NB4 (cell line): ENCODE measurements at regions not wholly inside any gene's neighbourhood (a gene's known extent, or its start where the extent isn't known, plus 50 kb on each side); places are given as distances from the start of the nearest gene placed in this dataset.

ENCODE experiments used
- MYC ChIP-seq: IDR thresholded peaks from 2 replicates; pipeline ENCODE4 v1.6.1; 2011; ENCODE audit warnings: low read depth, low read length
- TF ChIP-seq, protein P1 (sequence below): IDR thresholded peaks from one replicate; pipeline ENCODE4 v1.5.1; 2012; ENCODE audit warnings: low read depth, low read length
- TF ChIP-seq, protein P2 (sequence below): IDR thresholded peaks from 2 replicates; pipeline ENCODE4 v1.6.1; 2011; ENCODE audit warnings: low read depth, low read length

DNA sequence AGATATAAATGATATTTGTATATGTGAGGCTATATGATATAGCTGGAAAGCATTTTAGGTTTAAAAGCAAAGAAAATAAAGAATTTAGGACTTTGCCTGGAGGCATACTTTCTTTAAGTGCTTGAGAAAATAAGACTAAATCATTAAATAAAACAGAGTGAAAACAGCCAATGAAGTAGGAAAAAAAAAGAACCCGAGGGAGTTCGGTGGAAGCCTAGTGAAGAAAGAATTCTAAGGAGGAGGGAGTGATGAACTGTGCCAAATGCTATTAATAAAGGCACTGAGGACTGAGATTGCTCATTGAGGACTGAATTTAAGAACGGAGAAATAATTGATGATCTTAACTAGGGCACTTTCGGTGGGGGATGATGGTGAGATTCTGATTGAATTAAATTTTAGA, 573.5 kb downstream of the DSC3 start:
- TF ChIP-seq, protein P1, sequence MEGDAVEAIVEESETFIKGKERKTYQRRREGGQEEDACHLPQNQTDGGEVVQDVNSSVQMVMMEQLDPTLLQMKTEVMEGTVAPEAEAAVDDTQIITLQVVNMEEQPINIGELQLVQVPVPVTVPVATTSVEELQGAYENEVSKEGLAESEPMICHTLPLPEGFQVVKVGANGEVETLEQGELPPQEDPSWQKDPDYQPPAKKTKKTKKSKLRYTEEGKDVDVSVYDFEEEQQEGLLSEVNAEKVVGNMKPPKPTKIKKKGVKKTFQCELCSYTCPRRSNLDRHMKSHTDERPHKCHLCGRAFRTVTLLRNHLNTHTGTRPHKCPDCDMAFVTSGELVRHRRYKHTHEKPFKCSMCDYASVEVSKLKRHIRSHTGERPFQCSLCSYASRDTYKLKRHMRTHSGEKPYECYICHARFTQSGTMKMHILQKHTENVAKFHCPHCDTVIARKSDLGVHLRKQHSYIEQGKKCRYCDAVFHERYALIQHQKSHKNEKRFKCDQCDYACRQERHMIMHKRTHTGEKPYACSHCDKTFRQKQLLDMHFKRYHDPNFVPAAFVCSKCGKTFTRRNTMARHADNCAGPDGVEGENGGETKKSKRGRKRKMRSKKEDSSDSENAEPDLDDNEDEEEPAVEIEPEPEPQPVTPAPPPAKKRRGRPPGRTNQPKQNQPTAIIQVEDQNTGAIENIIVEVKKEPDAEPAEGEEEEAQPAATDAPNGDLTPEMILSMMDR, result no peak
- no peak for TF ChIP-seq MYC
- TF ChIP-seq, protein P2, sequence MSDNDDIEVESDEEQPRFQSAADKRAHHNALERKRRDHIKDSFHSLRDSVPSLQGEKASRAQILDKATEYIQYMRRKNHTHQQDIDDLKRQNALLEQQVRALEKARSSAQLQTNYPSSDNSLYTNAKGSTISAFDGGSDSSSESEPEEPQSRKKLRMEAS, result no peak
